HepG2 (cell line): ENCODE measurements at regions not wholly inside any gene's neighbourhood (a gene's known extent, or its start where the extent isn't known, plus 50 kb on each side); places are given as distances from the start of the nearest gene placed in this dataset.

Experiments
- ATAC-seq: fragments of 200-7000 bp; cut with Tn5 transposase; 3 replicates; pipeline ENCODE4 v1.9.1; 2020; ENCODE audit warnings: mild to moderate bottlenecking, moderate library complexity
- BruUV-seq: library from RNA; stranded (reverse); fragments of 400-500 nt; replicated peaks from 2 replicates; lab custom pipeline; 2021; lab: Mats Ljungman, UMichigan
- CTCF ChIA-PET: fragments of 300-600 bp; formaldehyde crosslinking; extraction: SDS; loops from one replicate; lab custom pipeline; 2021; ENCODE audit warnings: low total read pairs, inconsistent platforms, low intra/inter-chr PET ratio; lab: Yijun Ruan, JAX
- POLR2A ChIA-PET: fragments of 350-600 bp; sonication (Branson Sonifier 250); formaldehyde crosslinking; loops from one replicate; lab custom pipeline; 2020; ENCODE audit warnings: antibody characterized with exemption, inconsistent platforms; lab: Yijun Ruan, JAX
- DNase-seq: peaks from one replicate; pipeline ENCODE4 v3.0.0-alpha.2; 2015; ENCODE audit warnings: low spot score
- FAIRE-seq: peaks from 3 replicates; lab custom pipeline; 2011; peaks lifted over from hg19 to GRCh38; lab: Jason Lieb, UNC
- H2AFZ ChIP-seq: one replicate; pipeline ENCODE4 v1.6.1; 2011; ENCODE audit warnings: low read length, inconsistent platforms
- H3K27ac ChIP-seq: fragments of 300-600 bp; 3 replicates; pipeline ENCODE4 v1.8.0; 2011; ENCODE audit warnings: mixed run types, mild to moderate bottlenecking, mixed read lengths, low read length, inconsistent platforms; ENCODE audit not compliant: insufficient read depth; ENCODE audit errors: extremely low read length
- H3K27me3 ChIP-seq, 2 experiments: fragments of 200-600 bp in 1 of 2; 2 replicates in 1 of 2; 3 replicates in 1 of 2; pipeline versions ENCODE4 v1.6.0 to v1.8.0; 2011; ENCODE audit warnings: low read length in 2 of 2, mild to moderate bottlenecking in 2 of 2, moderate library complexity in 2 of 2, inconsistent platforms in 1 of 2; ENCODE audit not compliant: insufficient read depth in 2 of 2, control insufficient read depth in 1 of 2
- H3K36me3 ChIP-seq, 2 experiments: fragments of 200-600 bp in 1 of 2; replicated peaks in 1 of 2; 2 replicates in 1 of 2; 3 replicates in 1 of 2; pipeline versions ENCODE4 v1.5.1 to v1.8.0; 2011; ENCODE audit warnings: low read length in 2 of 2, inconsistent platforms in 1 of 2; ENCODE audit not compliant: insufficient read depth in 2 of 2, control insufficient read depth in 1 of 2
- H3K4me1 ChIP-seq: 2 replicates; pipeline ENCODE4 v1.5.1; 2012; ENCODE audit warnings: low read length, inconsistent platforms; ENCODE audit not compliant: insufficient read depth
- H3K4me2 ChIP-seq: 2 replicates; pipeline ENCODE4 v1.6.0; 2011; ENCODE audit warnings: low read depth, low read length, inconsistent platforms
- H3K4me3 ChIP-seq, 3 experiments: fragments of 200-600 bp in 1 of 3; sonication (generic), shearing (Covaris generic) in 1 of 3; replicated peaks in 1 of 3; 2 replicates each; pipeline ENCODE4 v1.5.1; 2011 to 2016; ENCODE audit warnings: low read length in 3 of 3, inconsistent platforms in 2 of 3, low read depth in 2 of 3, mild to moderate bottlenecking in 2 of 3, control low read depth in 1 of 3, mixed read lengths in 1 of 3; ENCODE audit not compliant: insufficient read depth in 1 of 3
- H3K79me2 ChIP-seq: one replicate; pipeline ENCODE4 v1.6.1; 2011; ENCODE audit warnings: low read length, inconsistent platforms; ENCODE audit not compliant: insufficient read depth
- H3K9ac ChIP-seq: 2 replicates; pipeline ENCODE4 v1.6.0; 2011; ENCODE audit warnings: mild to moderate bottlenecking, low read depth, low read length, inconsistent platforms; ENCODE audit not compliant: insufficient read depth
- H3K9me3 ChIP-seq: 2 replicates; pipeline ENCODE4 v1.5.1; 2012; ENCODE audit warnings: mild to moderate bottlenecking, low read length
- H4K20me1 ChIP-seq: 2 replicates; pipeline ENCODE4 v1.6.0; 2011; ENCODE audit warnings: inconsistent platforms, mild to moderate bottlenecking, low read length, moderate library complexity; ENCODE audit not compliant: insufficient read depth
- ATF1 ChIP-seq: IDR thresholded peaks from 2 replicates; pipeline ENCODE4 v1.6.1; 2016; ENCODE audit warnings: mild to moderate bottlenecking, control low read depth
- CHD4 ChIP-seq: fragments of 200-600 bp; sonication (generic); IDR thresholded peaks from 2 replicates; pipeline ENCODE4 v1.7.0; 2017; ENCODE audit warnings: mild to moderate bottlenecking, low read length, borderline replicate concordance
- DPF2 ChIP-seq: sonication (generic); formaldehyde crosslinking; IDR thresholded peaks from 2 replicates; pipeline ENCODE4 v1.4.0; 2020; ENCODE audit warnings: mild to moderate bottlenecking, low read depth, missing genetic modification reagents, borderline replicate concordance
- HNRNPL ChIP-seq: fragments of 200-400 bp; formaldehyde crosslinking; IDR thresholded peaks from 2 replicates; pipeline ENCODE4 v1.6.1; 2017; ENCODE audit warnings: mild to moderate bottlenecking, low read depth, low read length
- HNRNPUL1 ChIP-seq: fragments of 200-400 bp; formaldehyde crosslinking; IDR thresholded peaks from 2 replicates; pipeline ENCODE4 v1.6.1; 2017; ENCODE audit warnings: low read depth, mild to moderate bottlenecking, low read length, moderate library complexity
- PTBP1 ChIP-seq: fragments of 200-400 bp; formaldehyde crosslinking; IDR thresholded peaks from 2 replicates; pipeline ENCODE4 v1.6.1; 2018; ENCODE audit warnings: low read length, low read depth; ENCODE audit not compliant: poor library complexity, severe bottlenecking
- THAP11 ChIP-seq: IDR thresholded peaks from 2 replicates; pipeline ENCODE4 v1.6.1; 2016; ENCODE audit warnings: missing biosample characterization, missing genetic modification reagents
- U2AF1 ChIP-seq: fragments of 200-400 bp; formaldehyde crosslinking; optimal IDR thresholded peaks from 2 replicates; pipeline ENCODE3; 2017; ENCODE audit warnings: mild to moderate bottlenecking, low read depth, low read length
- ZNF383 ChIP-seq: sonication (generic); formaldehyde crosslinking; IDR thresholded peaks from 2 replicates; pipeline ENCODE4 v1.4.0; 2020; ENCODE audit warnings: missing genetic modification reagents, mild to moderate bottlenecking, borderline replicate concordance
- ZNF83 ChIP-seq: sonication (generic); formaldehyde crosslinking; IDR thresholded peaks from 2 replicates; pipeline ENCODE4 v1.4.0; 2020; ENCODE audit warnings: missing genetic modification reagents, mild to moderate bottlenecking, borderline replicate concordance
- WGBS: methylation state at CpG from one replicate; pipeline ENCODE4 v1.1.6; 2017; ENCODE audit warnings: low lambda C conversion rate; 5-methylcytosine and 5-hydroxymethylcytosine counted together
- in situ Hi-C: cut with HindIII; loops from 2 replicates; pipeline ENCODE4 v1.10.0; 2017; ENCODE audit warnings: low pct_unique_long_range_greater_than_20kb; ENCODE audit not compliant: extremely low pct_ligation_motif_present
- intact Hi-C: fragments of 100-400 bp; cut with micrococcal nuclease; formaldehyde crosslinking; loops from one replicate; pipeline ENCODE4 v1.10.0; 2022; ENCODE audit not compliant: unreplicated experiment
- TF ChIP-seq, protein P1 (sequence below): sonication (generic); formaldehyde crosslinking; conservative IDR thresholded peaks from 2 replicates; pipeline ENCODE4 v1.4.0; 2020; ENCODE audit warnings: missing genetic modification reagents
- TF ChIP-seq, protein P2 (sequence below): sonication (generic); formaldehyde crosslinking; IDR thresholded peaks from 2 replicates; pipeline ENCODE4 v1.9.0; 2022; ENCODE audit warnings: missing genetic modification reagents, mild to moderate bottlenecking, borderline replicate concordance
- TF ChIP-seq, protein P3 (sequence below): sonication (generic); formaldehyde crosslinking; IDR thresholded peaks from 2 replicates; pipeline ENCODE4 v1.4.0; 2020; ENCODE audit warnings: missing genetic modification reagents, borderline replicate concordance
- TF ChIP-seq, protein P4 (sequence below): sonication (generic); formaldehyde crosslinking; conservative IDR thresholded peaks from 2 replicates; pipeline ENCODE4 v1.8.0; 2022; ENCODE audit warnings: missing genetic modification reagents

DNA sequence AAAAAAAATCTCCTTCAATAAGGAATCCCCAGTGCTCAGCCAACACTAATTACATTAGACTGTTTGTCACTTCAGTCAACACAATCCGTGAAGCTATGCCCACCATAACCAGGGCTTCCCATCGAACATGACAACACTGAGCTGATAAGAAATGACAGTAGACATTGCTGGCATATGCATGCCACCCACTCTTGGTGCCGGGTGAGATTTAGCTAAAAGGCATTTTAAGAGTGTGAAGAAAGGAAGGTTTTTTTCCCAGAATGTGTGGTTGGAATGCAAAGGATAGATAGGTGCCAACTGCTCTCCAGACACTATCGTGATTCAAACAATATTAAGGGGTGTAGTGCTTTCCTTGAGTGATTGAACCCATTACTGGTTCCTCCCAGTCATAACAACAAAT, 344.0 kb upstream of the LMCD1 start:
- BruUV-seq, result no TSS peak
- H3K9me3 ChIP-seq, result no peaks in the 10 kb centered on the region
- TF ChIP-seq, protein P1, sequence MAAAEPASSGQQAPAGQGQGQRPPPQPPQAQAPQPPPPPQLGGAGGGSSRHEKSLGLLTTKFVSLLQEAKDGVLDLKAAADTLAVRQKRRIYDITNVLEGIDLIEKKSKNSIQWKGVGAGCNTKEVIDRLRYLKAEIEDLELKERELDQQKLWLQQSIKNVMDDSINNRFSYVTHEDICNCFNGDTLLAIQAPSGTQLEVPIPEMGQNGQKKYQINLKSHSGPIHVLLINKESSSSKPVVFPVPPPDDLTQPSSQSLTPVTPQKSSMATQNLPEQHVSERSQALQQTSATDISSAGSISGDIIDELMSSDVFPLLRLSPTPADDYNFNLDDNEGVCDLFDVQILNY (CRISPR knock-in tag), result no peak
- TF ChIP-seq CHD4 (no peak), ZNF83 (CRISPR knock-in tag) (no peak), HNRNPL (no peak), ATF1 (CRISPR knock-in tag) (no peak), DPF2 (CRISPR knock-in tag) (no peak), HNRNPUL1 (no peak), PTBP1 (no peak), U2AF1 (no peak), THAP11 (CRISPR knock-in tag) (no peak), ZNF383 (CRISPR knock-in tag) (no peak)
- TF ChIP-seq, protein P2, sequence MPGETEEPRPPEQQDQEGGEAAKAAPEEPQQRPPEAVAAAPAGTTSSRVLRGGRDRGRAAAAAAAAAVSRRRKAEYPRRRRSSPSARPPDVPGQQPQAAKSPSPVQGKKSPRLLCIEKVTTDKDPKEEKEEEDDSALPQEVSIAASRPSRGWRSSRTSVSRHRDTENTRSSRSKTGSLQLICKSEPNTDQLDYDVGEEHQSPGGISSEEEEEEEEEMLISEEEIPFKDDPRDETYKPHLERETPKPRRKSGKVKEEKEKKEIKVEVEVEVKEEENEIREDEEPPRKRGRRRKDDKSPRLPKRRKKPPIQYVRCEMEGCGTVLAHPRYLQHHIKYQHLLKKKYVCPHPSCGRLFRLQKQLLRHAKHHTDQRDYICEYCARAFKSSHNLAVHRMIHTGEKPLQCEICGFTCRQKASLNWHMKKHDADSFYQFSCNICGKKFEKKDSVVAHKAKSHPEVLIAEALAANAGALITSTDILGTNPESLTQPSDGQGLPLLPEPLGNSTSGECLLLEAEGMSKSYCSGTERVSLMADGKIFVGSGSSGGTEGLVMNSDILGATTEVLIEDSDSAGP (CRISPR knock-in tag), result no peak
- TF ChIP-seq, protein P3, sequence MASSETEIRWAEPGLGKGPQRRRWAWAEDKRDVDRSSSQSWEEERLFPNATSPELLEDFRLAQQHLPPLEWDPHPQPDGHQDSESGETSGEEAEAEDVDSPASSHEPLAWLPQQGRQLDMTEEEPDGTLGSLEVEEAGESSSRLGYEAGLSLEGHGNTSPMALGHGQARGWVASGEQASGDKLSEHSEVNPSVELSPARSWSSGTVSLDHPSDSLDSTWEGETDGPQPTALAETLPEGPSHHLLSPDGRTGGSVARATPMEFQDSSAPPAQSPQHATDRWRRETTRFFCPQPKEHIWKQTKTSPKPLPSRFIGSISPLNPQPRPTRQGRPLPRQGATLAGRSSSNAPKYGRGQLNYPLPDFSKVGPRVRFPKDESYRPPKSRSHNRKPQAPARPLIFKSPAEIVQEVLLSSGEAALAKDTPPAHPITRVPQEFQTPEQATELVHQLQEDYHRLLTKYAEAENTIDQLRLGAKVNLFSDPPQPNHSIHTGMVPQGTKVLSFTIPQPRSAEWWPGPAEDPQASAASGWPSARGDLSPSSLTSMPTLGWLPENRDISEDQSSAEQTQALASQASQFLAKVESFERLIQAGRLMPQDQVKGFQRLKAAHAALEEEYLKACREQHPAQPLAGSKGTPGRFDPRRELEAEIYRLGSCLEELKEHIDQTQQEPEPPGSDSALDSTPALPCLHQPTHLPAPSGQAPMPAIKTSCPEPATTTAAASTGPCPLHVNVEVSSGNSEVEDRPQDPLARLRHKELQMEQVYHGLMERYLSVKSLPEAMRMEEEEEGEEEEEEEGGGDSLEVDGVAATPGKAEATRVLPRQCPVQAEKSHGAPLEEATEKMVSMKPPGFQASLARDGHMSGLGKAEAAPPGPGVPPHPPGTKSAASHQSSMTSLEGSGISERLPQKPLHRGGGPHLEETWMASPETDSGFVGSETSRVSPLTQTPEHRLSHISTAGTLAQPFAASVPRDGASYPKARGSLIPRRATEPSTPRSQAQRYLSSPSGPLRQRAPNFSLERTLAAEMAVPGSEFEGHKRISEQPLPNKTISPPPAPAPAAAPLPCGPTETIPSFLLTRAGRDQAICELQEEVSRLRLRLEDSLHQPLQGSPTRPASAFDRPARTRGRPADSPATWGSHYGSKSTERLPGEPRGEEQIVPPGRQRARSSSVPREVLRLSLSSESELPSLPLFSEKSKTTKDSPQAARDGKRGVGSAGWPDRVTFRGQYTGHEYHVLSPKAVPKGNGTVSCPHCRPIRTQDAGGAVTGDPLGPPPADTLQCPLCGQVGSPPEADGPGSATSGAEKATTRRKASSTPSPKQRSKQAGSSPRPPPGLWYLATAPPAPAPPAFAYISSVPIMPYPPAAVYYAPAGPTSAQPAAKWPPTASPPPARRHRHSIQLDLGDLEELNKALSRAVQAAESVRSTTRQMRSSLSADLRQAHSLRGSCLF, result no peak
- TF ChIP-seq, protein P4, sequence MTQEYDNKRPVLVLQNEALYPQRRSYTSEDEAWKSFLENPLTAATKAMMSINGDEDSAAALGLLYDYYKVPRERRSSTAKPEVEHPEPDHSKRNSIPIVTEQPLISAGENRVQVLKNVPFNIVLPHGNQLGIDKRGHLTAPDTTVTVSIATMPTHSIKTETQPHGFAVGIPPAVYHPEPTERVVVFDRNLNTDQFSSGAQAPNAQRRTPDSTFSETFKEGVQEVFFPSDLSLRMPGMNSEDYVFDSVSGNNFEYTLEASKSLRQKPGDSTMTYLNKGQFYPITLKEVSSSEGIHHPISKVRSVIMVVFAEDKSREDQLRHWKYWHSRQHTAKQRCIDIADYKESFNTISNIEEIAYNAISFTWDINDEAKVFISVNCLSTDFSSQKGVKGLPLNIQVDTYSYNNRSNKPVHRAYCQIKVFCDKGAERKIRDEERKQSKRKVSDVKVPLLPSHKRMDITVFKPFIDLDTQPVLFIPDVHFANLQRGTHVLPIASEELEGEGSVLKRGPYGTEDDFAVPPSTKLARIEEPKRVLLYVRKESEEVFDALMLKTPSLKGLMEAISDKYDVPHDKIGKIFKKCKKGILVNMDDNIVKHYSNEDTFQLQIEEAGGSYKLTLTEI, result no peak
- TF ChIP-seq, all 625 proteins: peak for 0
- Histone ChIP-seq H3K4me2 (no peak overlapping the region), H3K27me3 (no peaks in the 10 kb centered on the region), H3K4me1 (no peaks in the 10 kb centered on the region), H4K20me1 (no peaks in the 10 kb centered on the region), H3K4me3 (no peak overlapping the region), H3K36me3 (no peaks in the 10 kb centered on the region), H3K79me2 (no peaks in the 10 kb centered on the region), H3K27ac (no peak overlapping the region), H2AFZ (no peak overlapping the region), H3K9ac (no peak overlapping the region)
- FAIRE-seq, result no peak
- no peak for DNase-seq
- intact Hi-C loops, result no loop called here
- ATAC-seq, result no peak
- in situ Hi-C loops, result no loop called here
- POLR2A ChIA-PET, result no interaction called here
- WGBS, result 18% methylated on average over 4 of the region's 4 CpGs
- CTCF ChIA-PET, result no interaction called here
